ENCODE measurements at regions not wholly inside any gene's neighbourhood (a gene's known extent, or its start where the extent isn't known, plus 50 kb on each side); places are given as distances from the start of the nearest gene placed in this dataset.

DNA sequence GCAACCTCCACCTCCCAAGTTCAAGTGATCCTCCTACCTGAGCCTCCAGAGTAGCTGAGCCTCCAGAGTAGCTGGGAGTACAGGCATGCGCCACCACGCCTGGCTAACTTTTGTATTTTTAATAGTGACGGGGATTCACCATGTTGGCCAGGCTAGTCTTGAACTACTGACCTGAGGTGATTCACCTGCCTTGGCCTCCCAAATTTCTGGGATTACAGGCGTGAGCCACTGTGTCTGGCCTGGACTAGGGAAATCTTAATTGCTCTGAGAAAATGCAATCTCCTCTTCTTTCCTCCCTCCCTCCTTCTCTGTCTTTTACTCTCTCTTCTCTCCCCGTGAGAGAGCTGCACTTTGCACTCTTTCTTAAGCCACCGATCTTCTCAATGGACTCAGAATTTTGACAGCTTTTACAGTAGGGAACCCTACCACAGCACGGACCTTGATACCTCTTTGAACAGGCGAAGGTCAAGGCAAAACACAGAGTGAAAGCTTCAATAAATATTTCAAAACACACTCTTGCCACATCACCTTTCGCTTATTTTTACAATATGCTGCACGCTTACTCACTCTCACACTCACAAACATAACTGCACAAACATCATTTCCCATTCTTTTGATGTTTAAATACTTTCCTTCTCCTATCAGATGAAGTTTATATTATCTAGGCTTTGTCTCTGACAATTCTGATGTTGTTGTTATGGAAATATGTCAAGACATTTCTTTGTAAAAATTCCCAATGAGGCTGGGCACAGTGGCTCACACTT, 173.4 kb upstream of the NRP1 start:
- WGBS, 2 donors, result 93 to 96% methylated on average over 10 of the region's 10 CpGs
- DNase-seq (no peak), ATAC-seq (no peak)
- no peaks in the 10 kb centered on the region for H3K27me3 ChIP-seq
- intact Hi-C loops (cut with DNase I), result no loop called here
- no peaks in the 10 kb centered on the region for H3K9me3 ChIP-seq
- no peak overlapping the region for H3K27ac ChIP-seq
- no peaks in the 10 kb centered on the region for H3K36me3 ChIP-seq
- H3K4me3 ChIP-seq, result no peak overlapping the region
- H3K4me1 ChIP-seq, result peaks cover 0 to 35% (median 8%) of the 10 kb centered on the region in 9 donors
- TF ChIP-seq, protein P1, sequence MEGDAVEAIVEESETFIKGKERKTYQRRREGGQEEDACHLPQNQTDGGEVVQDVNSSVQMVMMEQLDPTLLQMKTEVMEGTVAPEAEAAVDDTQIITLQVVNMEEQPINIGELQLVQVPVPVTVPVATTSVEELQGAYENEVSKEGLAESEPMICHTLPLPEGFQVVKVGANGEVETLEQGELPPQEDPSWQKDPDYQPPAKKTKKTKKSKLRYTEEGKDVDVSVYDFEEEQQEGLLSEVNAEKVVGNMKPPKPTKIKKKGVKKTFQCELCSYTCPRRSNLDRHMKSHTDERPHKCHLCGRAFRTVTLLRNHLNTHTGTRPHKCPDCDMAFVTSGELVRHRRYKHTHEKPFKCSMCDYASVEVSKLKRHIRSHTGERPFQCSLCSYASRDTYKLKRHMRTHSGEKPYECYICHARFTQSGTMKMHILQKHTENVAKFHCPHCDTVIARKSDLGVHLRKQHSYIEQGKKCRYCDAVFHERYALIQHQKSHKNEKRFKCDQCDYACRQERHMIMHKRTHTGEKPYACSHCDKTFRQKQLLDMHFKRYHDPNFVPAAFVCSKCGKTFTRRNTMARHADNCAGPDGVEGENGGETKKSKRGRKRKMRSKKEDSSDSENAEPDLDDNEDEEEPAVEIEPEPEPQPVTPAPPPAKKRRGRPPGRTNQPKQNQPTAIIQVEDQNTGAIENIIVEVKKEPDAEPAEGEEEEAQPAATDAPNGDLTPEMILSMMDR (IDR thresholded peaks at IDR 0.05), result no peak

DNA sequence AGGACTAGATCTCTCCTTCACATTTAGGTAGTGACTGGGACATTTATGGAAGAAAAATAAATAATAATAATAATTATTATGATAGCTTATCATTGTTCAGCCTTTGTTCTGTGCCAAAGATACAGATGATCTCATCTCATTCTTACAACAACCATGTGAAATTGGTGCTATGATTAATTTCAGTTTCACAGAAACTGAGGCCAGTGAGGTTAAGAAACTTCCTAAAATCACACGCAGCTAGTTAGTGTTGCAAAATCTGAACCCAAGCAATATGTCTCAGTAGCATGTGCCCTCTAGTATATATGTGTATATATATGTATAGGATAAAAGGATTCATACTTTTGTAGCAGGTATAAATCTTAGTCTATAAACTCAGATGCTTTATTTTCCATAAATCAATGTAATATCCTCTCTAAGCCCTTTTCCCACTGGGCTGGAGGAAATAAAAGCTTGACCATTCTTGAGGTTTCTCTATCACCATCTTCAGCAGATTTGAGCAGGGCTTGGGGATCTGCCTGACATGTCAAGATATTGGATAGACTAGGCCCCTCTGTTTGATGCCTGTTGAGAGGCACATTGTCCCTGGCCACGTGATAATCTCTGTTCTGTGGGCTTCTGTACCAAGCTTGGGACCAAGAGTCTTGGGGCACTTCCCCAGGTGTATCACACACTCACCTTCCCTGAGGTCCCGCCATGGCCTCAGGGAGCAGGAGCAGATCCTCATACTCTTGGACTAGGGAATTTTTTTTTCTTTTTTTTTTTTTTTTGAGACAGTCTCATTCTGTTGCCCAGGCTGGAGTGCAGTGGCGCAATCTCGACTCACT, 172.6 kb upstream of the NRP1 start:
- Histone ChIP-seq H3K27me3 (no peaks in the 10 kb centered on the region), H3K36me3 (no peaks in the 10 kb centered on the region), H3K4me1 (peaks cover 0 to 35% (median 8%) of the 10 kb centered on the region in 9 donors), H3K27ac (peak overlapping the region in 1 of 10 donors; percentile 61), H3K9me3 (no peaks in the 10 kb centered on the region), H3K4me3 (no peak overlapping the region)
- DNase-seq, result no peak
- intact Hi-C loops (cut with DNase I), result no loop called here
- TF ChIP-seq, protein P1 (IDR thresholded peaks at IDR 0.05), result no peak
- no peak for ATAC-seq
- WGBS, 2 donors, result 88 to 93% methylated on average over 5 of the region's 5 CpGs

DNA sequence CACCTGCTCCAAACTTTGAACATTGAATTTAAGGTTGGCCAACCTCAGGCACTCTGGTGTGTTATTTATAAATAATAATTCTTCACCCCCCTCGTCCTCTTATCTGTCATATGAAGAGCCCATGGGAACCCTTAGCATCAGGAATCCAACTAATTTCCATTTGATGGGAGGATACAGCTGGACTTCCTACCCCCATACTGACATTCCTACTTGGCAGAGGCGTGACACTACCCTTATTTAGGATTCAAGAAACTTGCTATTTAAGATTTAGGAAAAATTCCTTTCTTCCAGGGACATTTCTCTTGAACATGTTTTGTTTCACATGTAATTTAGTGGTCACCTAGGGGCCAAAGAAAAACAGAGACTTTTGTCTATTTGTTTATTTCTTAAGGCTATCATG, 171.9 kb upstream of the NRP1 start:
- Histone ChIP-seq H3K4me1 (peaks cover 0 to 35% (median 8%) of the 10 kb centered on the region in 9 donors), H3K36me3 (no peaks in the 10 kb centered on the region), H3K27me3 (no peaks in the 10 kb centered on the region), H3K4me3 (no peak overlapping the region), H3K27ac (no peak overlapping the region), H3K9me3 (no peaks in the 10 kb centered on the region)
- intact Hi-C loops (cut with DNase I), result no loop called here
- no peak for ATAC-seq
- WGBS, 2 donors, result 49 to 57% methylated on average over 2 of the region's 2 CpGs
- DNase-seq, result no peak
- TF ChIP-seq, protein P1 (IDR thresholded peaks at IDR 0.05), result no peak

DNA sequence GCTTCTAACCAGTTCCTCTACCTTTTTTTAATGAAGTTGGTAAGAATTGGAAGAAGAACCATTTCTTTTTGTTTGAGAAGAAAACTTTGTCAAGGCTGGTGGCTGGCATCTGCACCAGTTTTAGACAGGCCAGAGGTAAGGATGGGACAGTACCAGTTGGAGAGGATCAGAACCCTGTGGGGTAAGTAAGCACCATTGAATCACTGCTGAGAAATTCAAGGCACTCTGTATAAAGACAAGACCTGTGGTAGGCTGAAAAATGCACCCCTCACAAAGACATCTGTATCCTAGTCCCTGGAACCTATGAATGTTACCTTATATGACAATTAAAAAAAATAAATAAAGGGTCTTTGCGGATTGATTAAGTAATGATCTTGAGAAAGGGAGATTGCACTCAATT, 166.7 kb upstream of the NRP1 start:
- TF ChIP-seq, protein P1 (IDR thresholded peaks at IDR 0.05), result no peak
- no peaks in the 10 kb centered on the region for H3K36me3 ChIP-seq
- H3K4me3 ChIP-seq, result no peak overlapping the region
- no peak overlapping the region for H3K27ac ChIP-seq
- peaks cover 0 to 1% (median 0%) of the 10 kb centered on the region in 9 donors for H3K4me1 ChIP-seq
- intact Hi-C loops (cut with DNase I), result no loop called here
- 100% methylated on average over 1 of the region's 1 CpG for WGBS, 2 donors
- no peaks in the 10 kb centered on the region for H3K27me3 ChIP-seq
- ATAC-seq (no peak), DNase-seq (no peak)
- no peaks in the 10 kb centered on the region for H3K9me3 ChIP-seq
